OCI-LY7 (cell line): ENCODE measurements at regions not wholly inside any gene's neighbourhood (a gene's known extent, or its start where the extent isn't known, plus 50 kb on each side); places are given as distances from the start of the nearest gene placed in this dataset.

Experiments used
- BruUV-seq: library from RNA; stranded (reverse); fragments of 400-500 nt; replicated peaks from 2 replicates; lab custom pipeline; 2021; lab: Mats Ljungman, UMichigan
- CTCF ChIA-PET: fragments of 300-600 bp; sonication (Branson Sonifier 250); formaldehyde crosslinking; loops from one replicate; lab custom pipeline; 2022; ENCODE audit warnings: antibody characterized with exemption; ENCODE audit not compliant: unreplicated experiment; lab: Charles Lee
- POLR2A ChIA-PET: fragments of 300-600 bp; sonication (Branson Sonifier 250); formaldehyde crosslinking; loops from one replicate; lab custom pipeline; 2022; ENCODE audit warnings: antibody characterized with exemption; lab: Charles Lee
- DNase-seq: peaks from one replicate; pipeline ENCODE4 v3.0.0-alpha.2; 2015; ENCODE audit warnings: low spot score
- H2AFZ ChIP-seq: fragments of 200-600 bp; sonication (generic), shearing (Covaris generic); 2 replicates; pipeline ENCODE4 v1.6.1; 2014; ENCODE audit warnings: mild to moderate bottlenecking, antibody characterized with exemption, low read length, moderate library complexity
- H3K27ac ChIP-seq: fragments of 200-600 bp; sonication (generic); 2 replicates; pipeline ENCODE4 v1.5.1; 2014; ENCODE audit warnings: mixed run types, low read depth, mild to moderate bottlenecking, moderate library complexity, low read length, inconsistent platforms; ENCODE audit not compliant: poor library complexity, severe bottlenecking
- H3K36me3 ChIP-seq: fragments of 200-600 bp; sonication (generic); 2 replicates; pipeline ENCODE4 v1.6.1; 2014; ENCODE audit warnings: mild to moderate bottlenecking, antibody characterized with exemption, low read length, moderate library complexity, mixed read lengths; ENCODE audit not compliant: insufficient read depth
- H3K4me1 ChIP-seq: fragments of 200-600 bp; sonication (generic); 2 replicates; pipeline ENCODE4 v1.5.1; 2014; ENCODE audit warnings: mild to moderate bottlenecking, low read length; ENCODE audit not compliant: insufficient read depth, poor library complexity, severe bottlenecking
- H3K4me2 ChIP-seq: fragments of 200-600 bp; sonication (generic); 2 replicates; pipeline ENCODE4 v1.6.1; 2014; ENCODE audit warnings: mild to moderate bottlenecking, low read length
- H3K4me3 ChIP-seq: fragments of 200-600 bp; sonication (generic); 2 replicates; pipeline ENCODE4 v1.5.1; 2014; ENCODE audit warnings: mild to moderate bottlenecking, low read depth, low read length; ENCODE audit not compliant: poor library complexity, severe bottlenecking
- H3K79me2 ChIP-seq: fragments of 200-600 bp; sonication (generic); 2 replicates; pipeline ENCODE4 v1.6.1; 2016; ENCODE audit warnings: low read depth, mild to moderate bottlenecking, low read length, moderate library complexity, mixed read lengths; ENCODE audit not compliant: insufficient read depth
- H3K9me2 ChIP-seq: fragments of 200-600 bp; sonication (generic); 2 replicates; pipeline ENCODE4 v1.6.1; 2016; ENCODE audit warnings: mild to moderate bottlenecking, low read length, mixed read lengths; ENCODE audit not compliant: insufficient read depth
- H3K9me3 ChIP-seq: fragments of 200-600 bp; sonication (generic); 2 replicates; pipeline ENCODE4 v1.6.1; 2014; ENCODE audit warnings: mild to moderate bottlenecking, mixed run types, low read length, mixed read lengths
- H4K20me1 ChIP-seq: fragments of 200-600 bp; sonication (generic); 2 replicates; pipeline ENCODE4 v1.6.1; 2014; ENCODE audit warnings: mild to moderate bottlenecking, antibody characterized with exemption, low read length, moderate library complexity, mixed read lengths; ENCODE audit not compliant: insufficient read depth
- CTCF ChIP-seq: fragments of 200-600 bp; sonication (generic); conservative IDR thresholded peaks from 2 replicates; pipeline ENCODE4 v1.5.1; 2014; ENCODE audit warnings: mild to moderate bottlenecking, antibody characterized with exemption, low read length, moderate library complexity, mixed read lengths
- EZH2phosphoT487 ChIP-seq: fragments of 200-600 bp; sonication (generic); IDR thresholded peaks from 2 replicates; pipeline ENCODE4 v1.6.1; 2018; ENCODE audit warnings: low read depth, borderline replicate concordance, mild to moderate bottlenecking, mixed run types, antibody characterized with exemption, low read length, moderate library complexity, mixed read lengths
- intact Hi-C: fragments of 100-400 bp; cut with micrococcal nuclease; formaldehyde crosslinking; loops from one replicate; pipeline ENCODE4 v1.10.0; 2022; ENCODE audit not compliant: unreplicated experiment

- Histone ChIP-seq H2AFZ (no peak overlapping the region), H3K9me3 (no peaks in the 10 kb centered on the region), H4K20me1 (no peaks in the 10 kb centered on the region), H3K27ac (no peak overlapping the region), H3K79me2 (no peaks in the 10 kb centered on the region), H3K4me2 (no peak overlapping the region), H3K4me3 (no peak overlapping the region), H3K9me2 (no peaks in the 10 kb centered on the region), H3K36me3 (no peaks in the 10 kb centered on the region), H3K4me1 (no peaks in the 10 kb centered on the region)
- ChIA-PET CTCF (no interaction called here), POLR2A (interaction anchor here (0.6 to 0.7 kb wide), 2 partner anchors 778 to 1063 kb away, joined by 3 to 8 read pairs; no protein-coding TSS in a partner anchor)
- DNase-seq, result no peak
- TF ChIP-seq CTCF, result no peak
- TF ChIP-seq EZH2phosphoT487, result no peak
- intact Hi-C loops, result no loop called here
- BruUV-seq, result no TSS peak
Observed at GRCh38 chr6:164184410-164184809, 769.9 kb downstream of the QKI start.

- no peak overlapping the region for H3K4me3 ChIP-seq
- H3K4me1 ChIP-seq, result no peaks in the 10 kb centered on the region
- POLR2A ChIA-PET, result no interaction called here
- H2AFZ ChIP-seq, result no peak overlapping the region
- DNase-seq, result no peak
- intact Hi-C loops, result no loop called here
- no peaks in the 10 kb centered on the region for H3K79me2 ChIP-seq
- H3K27ac ChIP-seq, result no peak overlapping the region
- H4K20me1 ChIP-seq, result no peaks in the 10 kb centered on the region
- H3K4me2 ChIP-seq, result no peak overlapping the region
- BruUV-seq, result no TSS peak
- TF ChIP-seq EZH2phosphoT487 (no peak), CTCF (no peak)
- H3K9me3 ChIP-seq, result no peaks in the 10 kb centered on the region
- H3K36me3 ChIP-seq, result no peaks in the 10 kb centered on the region
- H3K9me2 ChIP-seq, result no peaks in the 10 kb centered on the region
- CTCF ChIA-PET, result no interaction called here
Observed at GRCh38 chr6:164183556-164184123, 769.1 kb downstream of the QKI start.

GRCh38 chr6:164178679-164179332 is 764.3 kb downstream of the QKI start:
- POLR2A ChIA-PET, result interaction anchor here (1.3 kb wide), 1 partner anchor 15 kb away, joined by 4 read pairs; no protein-coding TSS in a partner anchor
- no peak for DNase-seq
- BruUV-seq, result no TSS peak
- Histone ChIP-seq H3K9me2 (no peaks in the 10 kb centered on the region), H4K20me1 (no peaks in the 10 kb centered on the region), H3K9me3 (no peaks in the 10 kb centered on the region), H3K4me2 (no peak overlapping the region), H3K36me3 (no peaks in the 10 kb centered on the region), H3K27ac (no peak overlapping the region), H3K79me2 (no peaks in the 10 kb centered on the region), H3K4me1 (no peaks in the 10 kb centered on the region), H3K4me3 (no peak overlapping the region), H2AFZ (no peak overlapping the region)
- CTCF ChIA-PET, result no interaction called here
- TF ChIP-seq EZH2phosphoT487, result no peak
- intact Hi-C loops, result no loop called here
